ENCODE measurements at regions not wholly inside any gene's neighbourhood (a gene's known extent, or its start where the extent isn't known, plus 50 kb on each side); places are given as distances from the start of the nearest gene placed in this dataset.
A peak's percentile ranks its signal among the peaks of the same experiment; 100 is the strongest.
"Not testable (repeated sequence)": the region's sequence is repeated elsewhere in the genome, so short reads cannot be mapped to it uniquely, and the experiment has no call there.

GRCh38 chr10:6929148-6929830 lies 349.2 kb upstream of the PRKCQ start:
- no peak for DNase-seq (ENCODE audit: extremely low read depth, low read depth)
- no peak overlapping the region for H3K4me3 ChIP-seq (replicated peaks; ENCODE audit: low read depth, low read length)
- no peak for TF ChIP-seq CTCF (IDR thresholded peaks at IDR 0.05; ENCODE audit: low read depth, low read length, missing control alignments)

GRCh38 chr10:6928586-6928985 lies 348.5 kb upstream of the PRKCQ start:
- no peak overlapping the region for H3K4me3 ChIP-seq (replicated peaks; ENCODE audit: low read depth, low read length)
- no peak for TF ChIP-seq CTCF (IDR thresholded peaks at IDR 0.05; ENCODE audit: low read depth, low read length, missing control alignments)
- no peak for DNase-seq (ENCODE audit: extremely low read depth, low read depth)

GRCh38 chr10:6926971-6927370 lies 346.9 kb upstream of the PRKCQ start:
- DNase-seq (ENCODE audit: extremely low read depth, low read depth), result no peak
- no peak overlapping the region for H3K4me3 ChIP-seq (replicated peaks; ENCODE audit: low read depth, low read length)
- no peak for TF ChIP-seq CTCF (IDR thresholded peaks at IDR 0.05; ENCODE audit: low read depth, low read length, missing control alignments)

- no peak overlapping the region for H3K4me3 ChIP-seq (replicated peaks; ENCODE audit: low read depth, low read length)
- no peak for DNase-seq (ENCODE audit: extremely low read depth, low read depth)
- no peak for TF ChIP-seq CTCF (IDR thresholded peaks at IDR 0.05; ENCODE audit: low read depth, low read length, missing control alignments)
These were observed 345.1 kb upstream of the PRKCQ start for GRCh38 chr10:6925146-6925545.

GRCh38 chr10:6924166-6924565 lies 344.1 kb upstream of the PRKCQ start:
- no peak for DNase-seq (ENCODE audit: extremely low read depth, low read depth)
- no peak overlapping the region for H3K4me3 ChIP-seq (replicated peaks; ENCODE audit: low read depth, low read length)
- TF ChIP-seq CTCF (IDR thresholded peaks at IDR 0.05; ENCODE audit: low read depth, low read length, missing control alignments), result no peak

GRCh38 chr10:6921026-6921425 lies 340.9 kb upstream of the PRKCQ start:
- not testable (repeated sequence) for H3K4me3 ChIP-seq (replicated peaks; ENCODE audit: low read depth, low read length); DNase-seq (ENCODE audit: extremely low read depth, low read depth)

- peak; percentile 81 for TF ChIP-seq CTCF (IDR thresholded peaks at IDR 0.05; ENCODE audit: low read depth, low read length, missing control alignments)
- H3K4me3 ChIP-seq (replicated peaks; ENCODE audit: low read depth, low read length), result no peak overlapping the region
- no peak for DNase-seq (ENCODE audit: extremely low read depth, low read depth)
These were observed 340.3 kb upstream of the PRKCQ start for GRCh38 chr10:6920072-6921019.

All from HFF-Myc (cell line).